ENCODE measurements at regions not wholly inside any gene's neighbourhood (a gene's known extent, or its start where the extent isn't known, plus 50 kb on each side); places are given as distances from the start of the nearest gene placed in this dataset.

- BruUV-seq (replicated peaks): no TSS peak
- ChIA-PET POLR2A (no interaction called here), CTCF (no interaction called here)
- Histone ChIP-seq H3K27me3 (ENCODE audit: control insufficient read depth, insufficient read depth, low read length) (no peaks in the 10 kb centered on the region), H3K9me3 (ENCODE audit: control insufficient read depth, insufficient read depth, low read depth, low read length) (no peaks in the 10 kb centered on the region), H3K4me3 (ENCODE audit: low read depth in 2 of 2, low read length in 2 of 2) (no peak overlapping the region), H3K4me1 (ENCODE audit: control insufficient read depth, insufficient read depth, low read length) (no peaks in the 10 kb centered on the region), H3K27ac (ENCODE audit: low read length) (no peak overlapping the region), H3K36me3 (ENCODE audit: control insufficient read depth, insufficient read depth, low read length) (no peaks in the 10 kb centered on the region)
- DNase-seq (ENCODE audit: low read depth, low spot score) (no peak), ATAC-seq (no peak)
- no peak for TF ChIP-seq TCF7L2 (IDR thresholded peaks at IDR 0.05; ENCODE audit: low read depth, low read length)
- TF ChIP-seq, protein P1, sequence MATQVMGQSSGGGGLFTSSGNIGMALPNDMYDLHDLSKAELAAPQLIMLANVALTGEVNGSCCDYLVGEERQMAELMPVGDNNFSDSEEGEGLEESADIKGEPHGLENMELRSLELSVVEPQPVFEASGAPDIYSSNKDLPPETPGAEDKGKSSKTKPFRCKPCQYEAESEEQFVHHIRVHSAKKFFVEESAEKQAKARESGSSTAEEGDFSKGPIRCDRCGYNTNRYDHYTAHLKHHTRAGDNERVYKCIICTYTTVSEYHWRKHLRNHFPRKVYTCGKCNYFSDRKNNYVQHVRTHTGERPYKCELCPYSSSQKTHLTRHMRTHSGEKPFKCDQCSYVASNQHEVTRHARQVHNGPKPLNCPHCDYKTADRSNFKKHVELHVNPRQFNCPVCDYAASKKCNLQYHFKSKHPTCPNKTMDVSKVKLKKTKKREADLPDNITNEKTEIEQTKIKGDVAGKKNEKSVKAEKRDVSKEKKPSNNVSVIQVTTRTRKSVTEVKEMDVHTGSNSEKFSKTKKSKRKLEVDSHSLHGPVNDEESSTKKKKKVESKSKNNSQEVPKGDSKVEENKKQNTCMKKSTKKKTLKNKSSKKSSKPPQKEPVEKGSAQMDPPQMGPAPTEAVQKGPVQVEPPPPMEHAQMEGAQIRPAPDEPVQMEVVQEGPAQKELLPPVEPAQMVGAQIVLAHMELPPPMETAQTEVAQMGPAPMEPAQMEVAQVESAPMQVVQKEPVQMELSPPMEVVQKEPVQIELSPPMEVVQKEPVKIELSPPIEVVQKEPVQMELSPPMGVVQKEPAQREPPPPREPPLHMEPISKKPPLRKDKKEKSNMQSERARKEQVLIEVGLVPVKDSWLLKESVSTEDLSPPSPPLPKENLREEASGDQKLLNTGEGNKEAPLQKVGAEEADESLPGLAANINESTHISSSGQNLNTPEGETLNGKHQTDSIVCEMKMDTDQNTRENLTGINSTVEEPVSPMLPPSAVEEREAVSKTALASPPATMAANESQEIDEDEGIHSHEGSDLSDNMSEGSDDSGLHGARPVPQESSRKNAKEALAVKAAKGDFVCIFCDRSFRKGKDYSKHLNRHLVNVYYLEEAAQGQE (IDR thresholded peaks at IDR 0.05; ENCODE audit: insufficient read depth in 1 of 2, low read depth in 2 of 2, low read length in 1 of 2): no peak
- no peak for TF ChIP-seq SIN3A (IDR thresholded peaks at IDR 0.05; ENCODE audit: borderline replicate concordance, insufficient read depth, low read depth, low read length)
- TF ChIP-seq POLR2AphosphoS5 (IDR thresholded peaks at IDR 0.05; ENCODE audit: low read depth, low read length): no peak
- TF ChIP-seq, protein P2, sequence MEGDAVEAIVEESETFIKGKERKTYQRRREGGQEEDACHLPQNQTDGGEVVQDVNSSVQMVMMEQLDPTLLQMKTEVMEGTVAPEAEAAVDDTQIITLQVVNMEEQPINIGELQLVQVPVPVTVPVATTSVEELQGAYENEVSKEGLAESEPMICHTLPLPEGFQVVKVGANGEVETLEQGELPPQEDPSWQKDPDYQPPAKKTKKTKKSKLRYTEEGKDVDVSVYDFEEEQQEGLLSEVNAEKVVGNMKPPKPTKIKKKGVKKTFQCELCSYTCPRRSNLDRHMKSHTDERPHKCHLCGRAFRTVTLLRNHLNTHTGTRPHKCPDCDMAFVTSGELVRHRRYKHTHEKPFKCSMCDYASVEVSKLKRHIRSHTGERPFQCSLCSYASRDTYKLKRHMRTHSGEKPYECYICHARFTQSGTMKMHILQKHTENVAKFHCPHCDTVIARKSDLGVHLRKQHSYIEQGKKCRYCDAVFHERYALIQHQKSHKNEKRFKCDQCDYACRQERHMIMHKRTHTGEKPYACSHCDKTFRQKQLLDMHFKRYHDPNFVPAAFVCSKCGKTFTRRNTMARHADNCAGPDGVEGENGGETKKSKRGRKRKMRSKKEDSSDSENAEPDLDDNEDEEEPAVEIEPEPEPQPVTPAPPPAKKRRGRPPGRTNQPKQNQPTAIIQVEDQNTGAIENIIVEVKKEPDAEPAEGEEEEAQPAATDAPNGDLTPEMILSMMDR (IDR thresholded peaks at IDR 0.05): no peak
- in situ Hi-C loops (cut with HindIII; ENCODE audit: low pct_unique_long_range_greater_than_20kb, low sequenced_read_pairs): no loop called here
- intact Hi-C loops (cut with micrococcal nuclease; ENCODE audit: unreplicated experiment): no loop called here
These were observed 128.9 kb downstream of the NXNL2 start for GRCh38 chr9:88663771-88664419.

DNA sequence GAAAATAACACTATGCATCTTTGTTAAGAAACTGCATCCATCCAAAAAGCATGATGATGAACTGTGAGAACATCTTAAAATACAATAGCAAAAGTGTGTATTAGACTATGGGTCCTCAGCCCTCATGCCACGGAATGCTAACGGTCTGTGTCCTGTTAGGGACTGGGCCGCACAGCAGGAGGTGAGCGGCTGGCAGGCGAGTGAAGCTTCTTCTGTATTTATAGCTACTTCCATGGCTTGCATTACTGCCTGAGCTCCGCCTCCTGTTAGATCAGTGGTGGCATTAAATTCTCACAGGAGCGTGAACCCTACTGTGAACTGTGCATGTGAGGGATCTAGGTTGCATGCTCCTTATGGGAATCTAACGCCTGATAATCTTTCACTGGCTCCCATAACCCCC, 129.8 kb downstream of the NXNL2 start:
- Histone ChIP-seq H3K9me3 (ENCODE audit: control insufficient read depth, insufficient read depth, low read depth, low read length) (no peaks in the 10 kb centered on the region), H3K36me3 (ENCODE audit: control insufficient read depth, insufficient read depth, low read length) (no peaks in the 10 kb centered on the region), H3K4me3 (ENCODE audit: low read depth in 2 of 2, low read length in 2 of 2) (no peak overlapping the region), H3K4me1 (ENCODE audit: control insufficient read depth, insufficient read depth, low read length) (no peaks in the 10 kb centered on the region), H3K27ac (ENCODE audit: low read length) (no peak overlapping the region), H3K27me3 (ENCODE audit: control insufficient read depth, insufficient read depth, low read length) (no peaks in the 10 kb centered on the region)
- ChIA-PET POLR2A (no interaction called here), CTCF (no interaction called here)
- intact Hi-C loops (cut with micrococcal nuclease; ENCODE audit: unreplicated experiment): no loop called here
- DNase-seq (ENCODE audit: low read depth, low spot score) (no peak), ATAC-seq (no peak)
- TF ChIP-seq, protein P1 (IDR thresholded peaks at IDR 0.05; ENCODE audit: insufficient read depth in 1 of 2, low read depth in 2 of 2, low read length in 1 of 2): no peak
- no peak for TF ChIP-seq POLR2AphosphoS5 (IDR thresholded peaks at IDR 0.05; ENCODE audit: low read depth, low read length)
- no peak for TF ChIP-seq SIN3A (IDR thresholded peaks at IDR 0.05; ENCODE audit: borderline replicate concordance, insufficient read depth, low read depth, low read length)
- TF ChIP-seq, protein P2 (IDR thresholded peaks at IDR 0.05): no peak
- TF ChIP-seq TCF7L2 (IDR thresholded peaks at IDR 0.05; ENCODE audit: low read depth, low read length): no peak
- in situ Hi-C loops (cut with HindIII; ENCODE audit: low pct_unique_long_range_greater_than_20kb, low sequenced_read_pairs): no loop called here
- BruUV-seq (replicated peaks): no TSS peak
